GM18873 (cell line): ENCODE measurements at regions not wholly inside any gene's neighbourhood (a gene's known extent, or its start where the extent isn't known, plus 50 kb on each side); places are given as distances from the start of the nearest gene placed in this dataset.

Source experiments
- ATAC-seq: cut with Tn5 transposase; IDR thresholded peaks from one replicate; pipeline ENCODE4 v1.9.1; 2021; ENCODE audit warnings: mild to moderate bottlenecking, moderate library complexity, moderate number of reproducible peaks; ENCODE audit not compliant: unreplicated experiment, low FRiP score

- ATAC-seq, result no peak
Measured at GRCh38 chr12:124461851-124462623, 105.4 kb downstream of the NCOR2 start.

DNA sequence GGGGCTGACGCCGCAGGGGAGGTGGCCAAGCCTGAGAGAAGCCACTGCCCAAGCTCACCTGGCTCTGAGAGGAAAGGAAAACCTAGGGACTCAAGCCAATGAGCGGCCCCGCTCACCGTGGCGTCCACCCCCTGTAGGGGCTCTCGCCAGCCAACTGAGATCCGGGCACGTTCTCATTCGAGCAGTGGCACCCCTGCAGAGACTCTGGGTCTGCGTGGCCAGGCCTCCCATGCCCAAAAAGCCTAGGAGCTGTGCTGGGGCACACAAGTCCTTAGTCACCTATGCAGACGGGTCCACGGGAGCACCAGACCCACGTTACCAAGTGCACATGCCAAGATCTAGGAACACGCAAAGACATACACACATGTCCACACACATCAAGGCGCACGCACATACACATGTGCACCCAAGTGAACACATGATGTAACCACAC is 106.2 kb downstream of the NCOR2 start:
- ATAC-seq, result no peak

DNA sequence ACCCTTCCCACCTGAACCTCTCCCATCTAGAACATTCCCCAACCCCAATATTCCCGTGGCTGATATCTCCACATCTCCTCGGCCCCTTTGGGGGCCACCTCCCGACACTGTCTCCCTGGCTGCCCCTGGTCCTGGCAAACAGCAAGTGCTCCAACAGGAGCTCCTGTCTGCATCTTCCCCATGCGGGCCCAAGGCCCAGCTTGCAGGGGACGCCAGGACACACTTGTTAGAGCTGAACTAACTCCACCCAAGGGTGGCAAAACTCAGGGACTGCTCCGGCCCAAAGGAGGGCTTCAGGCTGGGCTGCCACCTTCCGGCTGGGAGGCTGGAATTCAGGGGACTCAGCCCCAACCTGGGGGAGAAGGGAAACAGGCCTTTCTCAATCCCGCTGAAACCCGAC is 106.6 kb downstream of the NCOR2 start:
- ATAC-seq, result no peak

DNA sequence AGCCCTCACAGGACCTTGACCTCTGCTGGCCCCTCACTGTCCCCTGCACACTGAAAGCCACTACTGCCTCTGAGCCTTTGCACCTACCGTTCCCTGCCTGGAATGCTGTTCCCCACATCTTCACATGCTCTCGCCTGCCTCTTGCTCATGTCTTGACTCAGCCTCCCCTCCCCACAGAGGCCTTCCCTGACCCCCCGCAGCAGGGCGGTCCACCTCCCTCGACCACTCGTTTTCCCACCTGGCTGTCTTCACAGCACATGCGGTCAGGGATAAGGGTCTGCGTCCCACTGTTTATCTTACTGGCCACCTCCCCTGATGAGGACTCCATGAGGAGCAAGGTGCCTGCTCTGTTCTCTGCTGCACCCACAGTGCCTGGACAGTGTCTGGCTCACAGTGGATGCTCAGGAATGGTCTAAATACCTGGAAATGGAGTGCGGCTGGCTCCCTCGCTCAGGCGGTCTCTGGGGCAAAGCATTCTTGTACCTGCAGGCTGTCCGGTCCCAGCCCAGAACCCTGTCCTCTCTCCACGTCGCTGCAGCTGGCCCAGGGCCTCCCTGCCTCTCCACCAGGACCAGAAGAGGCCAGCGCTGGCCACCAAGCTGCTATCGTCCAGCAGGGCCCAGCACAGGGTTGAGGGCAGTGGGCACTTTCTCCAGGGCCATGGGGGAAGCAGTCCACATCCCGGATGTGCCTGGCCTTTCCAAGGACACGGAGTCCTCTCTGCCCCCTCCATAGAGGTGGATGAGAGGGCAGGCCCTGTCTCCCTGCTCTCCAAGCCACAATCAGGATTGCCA is 107.4 kb downstream of the NCOR2 start:
- ATAC-seq, result no peak

DNA sequence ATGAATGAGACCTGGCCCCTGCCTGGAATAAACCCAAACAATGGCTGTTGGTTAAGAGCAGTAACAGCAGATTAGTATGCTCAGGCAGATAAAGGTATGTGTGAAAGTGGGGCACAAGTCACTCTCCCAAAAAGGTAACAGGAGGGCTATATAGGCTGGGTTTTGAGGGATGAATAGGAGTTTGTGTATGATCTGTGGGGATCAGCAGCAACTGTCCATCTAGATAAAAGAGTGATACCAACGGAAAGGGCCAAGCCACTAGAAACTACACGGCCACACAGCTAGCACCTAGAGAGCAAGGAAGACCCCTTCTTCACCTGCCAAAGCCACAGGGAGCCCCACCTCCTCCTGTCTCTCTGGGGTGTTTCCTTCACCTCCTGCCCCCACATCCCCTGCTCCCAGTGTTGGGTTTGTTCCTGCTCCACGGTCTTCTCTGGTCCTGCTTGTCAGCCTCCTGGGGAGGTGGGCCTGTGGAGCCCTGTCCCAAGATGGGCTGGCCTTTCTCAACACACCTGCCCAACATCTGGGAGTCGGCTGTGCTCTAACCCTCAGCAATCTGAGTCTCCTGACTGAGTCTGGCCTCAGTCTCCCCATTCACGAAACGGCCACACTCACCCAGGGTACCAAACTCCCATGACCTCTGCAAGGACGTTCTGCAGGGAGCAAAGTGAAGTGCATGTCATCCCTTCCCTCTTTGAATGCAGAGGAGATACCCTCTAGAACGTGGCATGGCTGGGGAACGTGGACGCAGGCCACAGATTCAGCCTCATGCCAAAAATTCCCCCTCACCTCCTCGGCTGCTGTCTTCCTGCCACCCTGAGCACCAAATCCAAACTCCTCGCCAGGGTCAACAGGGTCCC is 108.2 kb downstream of the NCOR2 start:
- no peak for ATAC-seq

- ATAC-seq, result no peak
Measured at GRCh38 chr12:124458220-124458991, 109.0 kb downstream of the NCOR2 start.

GRCh38 chr12:124457287-124458219 is 109.9 kb downstream of the NCOR2 start:
- ATAC-seq, result peak; percentile 32

- ATAC-seq, result no peak
Measured at GRCh38 chr12:124456652-124457152, 110.7 kb downstream of the NCOR2 start.

DNA sequence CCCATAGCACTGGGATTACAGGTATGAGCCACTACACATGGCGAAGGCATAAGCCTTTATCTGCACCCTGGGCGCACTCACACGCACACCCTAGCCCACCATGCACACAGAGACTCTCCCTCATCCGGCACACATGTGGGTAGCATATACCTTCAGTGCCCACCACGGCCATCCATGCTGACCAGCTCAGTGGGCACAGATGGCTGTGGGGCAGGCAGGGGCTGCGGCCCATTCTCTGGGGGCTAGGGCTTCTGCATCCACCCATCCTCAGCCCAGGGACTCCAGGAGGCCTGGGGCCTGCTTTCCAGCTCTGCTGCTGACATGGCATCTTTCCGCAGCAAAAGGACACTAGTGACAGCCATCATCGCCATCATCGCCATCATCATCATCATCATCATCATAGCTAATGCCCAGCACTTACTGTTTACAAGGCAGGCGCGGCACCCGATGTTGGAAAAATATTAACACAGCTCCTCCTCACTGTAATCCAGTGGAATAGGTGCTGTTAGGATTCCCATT is 111.2 kb downstream of the NCOR2 start:
- no peak for ATAC-seq

GRCh38 chr12:124455336-124455735 is 112.1 kb downstream of the NCOR2 start:
- ATAC-seq, result no peak

DNA sequence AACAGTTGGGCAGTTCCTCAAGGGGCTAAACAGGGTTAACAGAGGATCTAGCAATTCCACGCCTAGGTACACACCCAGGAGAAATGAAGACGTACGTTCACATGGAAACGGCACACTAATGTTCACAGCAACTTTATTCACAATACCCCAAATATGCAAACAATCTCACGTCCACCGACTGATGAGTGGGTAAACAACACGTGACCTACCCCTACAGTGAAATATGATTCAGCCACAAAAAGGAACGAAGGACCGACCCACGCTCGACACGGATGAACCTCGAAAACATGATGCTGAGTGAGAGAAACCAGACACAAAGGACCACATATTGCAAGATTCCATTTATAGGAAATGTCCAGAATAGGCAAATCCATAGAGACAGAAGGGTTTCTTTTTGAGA is 112.7 kb downstream of the NCOR2 start:
- no peak for ATAC-seq

DNA sequence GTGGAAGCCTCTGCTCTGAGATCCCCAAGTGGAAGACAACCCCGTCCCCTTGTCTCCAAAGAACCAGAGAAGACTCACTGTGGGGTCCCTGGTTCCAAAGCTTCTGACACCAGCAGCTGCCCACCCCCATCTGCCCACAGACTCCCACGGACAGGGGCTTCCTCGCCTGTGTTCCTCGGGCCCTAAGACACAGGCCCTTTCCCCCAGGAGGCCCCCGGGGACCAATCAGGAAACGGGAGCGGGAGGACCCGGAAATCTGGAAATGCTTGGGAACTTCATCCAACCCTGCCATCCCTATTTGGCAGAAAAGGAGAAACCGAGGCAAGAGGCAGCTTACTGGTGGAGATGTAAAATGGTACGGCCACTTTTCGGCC is 113.1 kb downstream of the NCOR2 start:
- ATAC-seq, result no peak

DNA sequence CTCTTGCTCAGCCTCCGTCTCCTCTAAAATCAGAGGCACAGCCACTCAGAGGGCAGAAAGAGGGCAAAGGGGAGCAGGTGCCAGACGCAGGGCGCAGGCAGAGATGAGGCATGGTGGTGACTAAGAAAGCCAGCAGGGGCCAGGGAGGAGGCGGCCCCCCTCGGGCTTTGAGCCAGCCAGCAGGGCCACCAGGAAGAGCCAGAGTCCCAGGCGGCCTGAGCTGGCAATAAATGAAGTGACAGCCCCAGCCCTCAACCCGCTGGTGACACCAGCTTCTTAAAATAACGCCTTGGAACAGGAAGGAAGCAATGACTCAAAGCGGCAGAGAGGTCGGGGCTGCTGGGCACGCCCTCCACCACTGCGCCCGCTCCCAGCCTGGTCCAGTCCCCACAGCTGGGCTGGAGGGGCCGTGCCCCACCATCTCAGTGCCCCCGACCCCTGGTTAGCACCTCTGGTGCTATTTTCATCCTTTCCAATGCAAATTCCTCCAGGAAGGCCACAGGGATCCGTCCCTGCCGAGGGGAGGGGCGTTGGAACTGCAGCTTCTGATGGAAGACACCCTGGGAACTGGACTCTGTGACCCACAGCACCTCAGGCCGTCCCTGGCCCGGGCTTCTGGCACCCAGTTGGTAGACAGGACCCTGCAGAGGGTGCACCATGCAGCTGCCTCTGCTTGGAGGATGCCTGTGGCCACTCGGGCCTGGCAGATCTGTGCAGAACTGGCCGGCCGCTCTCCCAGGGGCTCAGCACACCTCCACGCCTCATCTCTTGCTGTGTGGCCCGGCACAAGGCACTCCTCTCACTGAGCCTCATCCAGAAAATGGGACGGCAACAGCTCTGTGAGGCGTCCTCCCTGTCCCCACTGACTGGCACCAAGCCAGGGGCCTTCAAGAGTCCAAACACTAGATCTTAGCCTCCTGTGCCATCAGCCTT is 113.7 kb downstream of the NCOR2 start:
- peak; percentile 78 for ATAC-seq

- no peak for ATAC-seq
Measured at GRCh38 chr12:124452576-124453331, 114.7 kb downstream of the NCOR2 start.

GRCh38 chr12:124451637-124452243 is 115.7 kb downstream of the NCOR2 start:
- ATAC-seq, result no peak

- ATAC-seq, result no peak
Measured at GRCh38 chr12:124451016-124451415, 116.4 kb downstream of the NCOR2 start.

GRCh38 chr12:124450376-124450750 is 117.0 kb downstream of the NCOR2 start:
- no peak for ATAC-seq
